Astrocyte (in vitro differentiated cells and primary cell): ENCODE measurements at regions not wholly inside any gene's neighbourhood (a gene's known extent, or its start where the extent isn't known, plus 50 kb on each side); places are given as distances from the start of the nearest gene placed in this dataset.

Source experiments
- DNase-seq: peaks from one replicate; pipeline ENCODE4 v3.0.0-alpha.2; 2010; ENCODE audit warnings: low read depth
- FAIRE-seq: peaks from 2 replicates; lab custom pipeline; 2011; peaks lifted over from hg19 to GRCh38; lab: Jason Lieb, UNC
- H2AFZ ChIP-seq: 2 replicates; pipeline ENCODE4 v1.6.0; 2012; ENCODE audit warnings: low read depth, low read length, inconsistent platforms
- H3K27ac ChIP-seq: 2 replicates; pipeline ENCODE4 v1.5.1; 2011; ENCODE audit warnings: low read depth, low read length, inconsistent platforms
- H3K27me3 ChIP-seq: 2 replicates; pipeline ENCODE4 v1.6.0; 2011; ENCODE audit warnings: low read length, inconsistent platforms; ENCODE audit not compliant: insufficient read depth
- H3K36me3 ChIP-seq: 2 replicates; pipeline ENCODE4 v1.5.1; 2011; ENCODE audit warnings: low read length, inconsistent platforms; ENCODE audit not compliant: insufficient read depth
- H3K4me1 ChIP-seq: 2 replicates; pipeline ENCODE4 v1.5.1; 2011; ENCODE audit warnings: low read length, inconsistent platforms; ENCODE audit not compliant: insufficient read depth
- H3K4me2 ChIP-seq: 2 replicates; pipeline ENCODE4 v1.6.0; 2012; ENCODE audit warnings: low read length, inconsistent platforms
- H3K4me3 ChIP-seq: 2 replicates; pipeline ENCODE4 v1.5.1; 2011; ENCODE audit warnings: low read depth, mild to moderate bottlenecking, low read length, inconsistent platforms; ENCODE audit not compliant: insufficient read depth
- H3K79me2 ChIP-seq: 2 replicates; pipeline ENCODE4 v1.6.0; 2012; ENCODE audit warnings: mild to moderate bottlenecking, low read length, inconsistent platforms; ENCODE audit not compliant: insufficient read depth
- H3K9ac ChIP-seq: 2 replicates; pipeline ENCODE4 v1.6.0; 2012; ENCODE audit warnings: mild to moderate bottlenecking, low read length, inconsistent platforms
- H3K9me3 ChIP-seq: 2 replicates; pipeline ENCODE4 v1.5.1; 2012; ENCODE audit warnings: low read depth, mild to moderate bottlenecking, low read length, inconsistent platforms; ENCODE audit not compliant: insufficient read depth
- H4K20me1 ChIP-seq: 2 replicates; pipeline ENCODE4 v1.6.0; 2012; ENCODE audit warnings: low read length, inconsistent platforms; ENCODE audit not compliant: insufficient read depth
- H3K27ac Mint-ChIP-seq: one replicate; pipeline ENCODE4 v1.8.0; 2021; ENCODE audit warnings: mild to moderate bottlenecking, mixed read lengths; ENCODE audit not compliant: unreplicated experiment
- H3K27me3 Mint-ChIP-seq: one replicate; pipeline ENCODE4 v1.8.0; 2021; ENCODE audit warnings: low read depth, mixed read lengths; ENCODE audit not compliant: unreplicated experiment
- H3K36me3 Mint-ChIP-seq: one replicate; pipeline ENCODE4 v1.8.0; 2021; ENCODE audit warnings: low read depth, mixed read lengths; ENCODE audit not compliant: unreplicated experiment
- H3K4me1 Mint-ChIP-seq: one replicate; pipeline ENCODE4 v1.8.0; 2021; ENCODE audit warnings: low read depth, mixed read lengths; ENCODE audit not compliant: unreplicated experiment
- H3K4me3 Mint-ChIP-seq: one replicate; pipeline ENCODE4 v1.8.0; 2021; ENCODE audit warnings: mild to moderate bottlenecking, moderate library complexity, mixed read lengths; ENCODE audit not compliant: unreplicated experiment
- H3K9me3 Mint-ChIP-seq: one replicate; pipeline ENCODE4 v1.8.0; 2021; ENCODE audit warnings: mild to moderate bottlenecking, mixed read lengths; ENCODE audit not compliant: unreplicated experiment
- EZH2 ChIP-seq: IDR thresholded peaks from 2 replicates; pipeline ENCODE4 v1.6.1; 2012; ENCODE audit warnings: mild to moderate bottlenecking, low read length, inconsistent platforms; ENCODE audit not compliant: insufficient read depth
- TF ChIP-seq, protein P1 (sequence below): IDR thresholded peaks from 2 replicates; pipeline ENCODE4 v1.5.1; 2011; ENCODE audit warnings: low read depth, mild to moderate bottlenecking, inconsistent platforms, low read length, moderate library complexity; ENCODE audit not compliant: insufficient read depth

DNA sequence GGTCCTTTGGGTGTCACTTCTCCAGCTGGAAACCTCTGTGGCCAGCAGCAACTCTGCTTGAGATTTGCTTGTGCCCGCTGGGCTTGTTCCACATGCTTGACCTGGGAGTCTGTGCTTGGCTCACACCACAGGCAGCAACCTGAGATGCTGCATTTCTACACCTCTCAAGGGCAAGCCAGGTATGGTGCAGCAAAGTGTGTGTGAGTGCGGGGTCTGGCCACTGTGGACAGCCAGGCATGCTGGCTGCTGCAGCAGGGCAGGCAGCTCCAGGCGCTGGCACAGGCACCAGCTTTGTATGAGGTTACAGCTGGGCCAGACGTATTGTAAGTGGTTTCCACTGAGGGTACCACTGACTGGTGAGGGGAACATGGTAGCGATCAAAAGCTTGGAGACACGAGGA, 242.0 kb downstream of the PTGER3 start:
- no peak overlapping the region for H3K4me2 ChIP-seq

DNA sequence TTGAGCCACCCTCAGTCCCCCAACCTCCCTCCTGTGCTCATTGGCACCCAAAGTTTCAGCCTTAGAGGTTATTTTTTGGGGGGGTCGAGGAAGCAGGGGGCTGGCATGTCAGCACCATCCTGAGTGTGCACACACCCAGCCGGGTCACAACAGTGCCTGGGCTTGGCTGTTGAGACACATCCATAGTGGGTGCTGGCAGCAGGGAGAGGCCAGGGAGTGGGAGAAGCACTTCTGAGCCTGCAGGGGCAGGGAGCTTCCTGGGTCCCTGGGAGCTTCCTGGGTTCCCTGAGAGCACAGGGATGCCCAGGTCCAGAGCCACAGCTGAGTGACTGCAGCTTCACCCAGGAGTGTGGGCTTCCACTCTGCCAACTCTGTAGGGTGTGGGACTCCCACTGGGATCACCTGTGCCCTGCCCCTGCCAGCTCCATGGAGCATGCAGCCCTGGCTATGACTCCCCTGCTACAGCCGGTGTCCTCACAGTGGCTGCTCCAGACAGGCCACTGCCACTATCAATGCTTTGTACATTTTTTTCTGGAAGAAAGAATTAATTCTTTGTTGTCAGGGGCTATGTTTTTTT, 240.4 kb downstream of the PTGER3 start:
- no peak overlapping the region for H3K4me2 ChIP-seq
- H3K27me3 ChIP-seq: no peaks in the 10 kb centered on the region
- H3K9ac ChIP-seq: no peak overlapping the region
- no peak overlapping the region for H3K4me3 ChIP-seq
- H3K9me3 ChIP-seq: peaks cover 7% of the 10 kb centered on the region
- H3K9me3 Mint-ChIP-seq: peaks cover 7% of the 10 kb centered on the region
- H4K20me1 ChIP-seq: no peaks in the 10 kb centered on the region
- no peaks in the 10 kb centered on the region for H3K79me2 ChIP-seq
- H3K27me3 Mint-ChIP-seq: no peaks in the 10 kb centered on the region
- no peak overlapping the region for H3K27ac Mint-ChIP-seq
- DNase-seq (no peak), FAIRE-seq (no peak)
- no peak overlapping the region for H3K27ac ChIP-seq
- no peak for TF ChIP-seq EZH2
- TF ChIP-seq, protein P1, sequence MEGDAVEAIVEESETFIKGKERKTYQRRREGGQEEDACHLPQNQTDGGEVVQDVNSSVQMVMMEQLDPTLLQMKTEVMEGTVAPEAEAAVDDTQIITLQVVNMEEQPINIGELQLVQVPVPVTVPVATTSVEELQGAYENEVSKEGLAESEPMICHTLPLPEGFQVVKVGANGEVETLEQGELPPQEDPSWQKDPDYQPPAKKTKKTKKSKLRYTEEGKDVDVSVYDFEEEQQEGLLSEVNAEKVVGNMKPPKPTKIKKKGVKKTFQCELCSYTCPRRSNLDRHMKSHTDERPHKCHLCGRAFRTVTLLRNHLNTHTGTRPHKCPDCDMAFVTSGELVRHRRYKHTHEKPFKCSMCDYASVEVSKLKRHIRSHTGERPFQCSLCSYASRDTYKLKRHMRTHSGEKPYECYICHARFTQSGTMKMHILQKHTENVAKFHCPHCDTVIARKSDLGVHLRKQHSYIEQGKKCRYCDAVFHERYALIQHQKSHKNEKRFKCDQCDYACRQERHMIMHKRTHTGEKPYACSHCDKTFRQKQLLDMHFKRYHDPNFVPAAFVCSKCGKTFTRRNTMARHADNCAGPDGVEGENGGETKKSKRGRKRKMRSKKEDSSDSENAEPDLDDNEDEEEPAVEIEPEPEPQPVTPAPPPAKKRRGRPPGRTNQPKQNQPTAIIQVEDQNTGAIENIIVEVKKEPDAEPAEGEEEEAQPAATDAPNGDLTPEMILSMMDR: no peak
- H3K4me3 Mint-ChIP-seq: no peak overlapping the region
- H2AFZ ChIP-seq: no peak overlapping the region
- H3K4me1 Mint-ChIP-seq: no peaks in the 10 kb centered on the region
- no peaks in the 10 kb centered on the region for H3K36me3 ChIP-seq
- H3K4me1 ChIP-seq: no peaks in the 10 kb centered on the region
- no peaks in the 10 kb centered on the region for H3K36me3 Mint-ChIP-seq

More for the DNA sequence above, 242.0 kb downstream of the PTGER3 start:
- Histone ChIP-seq H4K20me1 (no peaks in the 10 kb centered on the region), H3K9me3 (peaks cover 7% of the 10 kb centered on the region), H3K27me3 (no peaks in the 10 kb centered on the region), H3K79me2 (no peaks in the 10 kb centered on the region), H3K9ac (no peak overlapping the region), H2AFZ (no peak overlapping the region), H3K4me1 (no peaks in the 10 kb centered on the region), H3K36me3 (no peaks in the 10 kb centered on the region), H3K27ac (no peak overlapping the region), H3K4me3 (no peak overlapping the region)
- no peak overlapping the region for H3K27ac Mint-ChIP-seq
- no peaks in the 10 kb centered on the region for H3K27me3 Mint-ChIP-seq
- FAIRE-seq: no peak
- H3K36me3 Mint-ChIP-seq: no peaks in the 10 kb centered on the region
- H3K9me3 Mint-ChIP-seq: peaks cover 7% of the 10 kb centered on the region
- no peak for TF ChIP-seq EZH2
- TF ChIP-seq, protein P1: no peak
- H3K4me1 Mint-ChIP-seq: no peaks in the 10 kb centered on the region
- H3K4me3 Mint-ChIP-seq: no peak overlapping the region
- no peak for DNase-seq

DNA sequence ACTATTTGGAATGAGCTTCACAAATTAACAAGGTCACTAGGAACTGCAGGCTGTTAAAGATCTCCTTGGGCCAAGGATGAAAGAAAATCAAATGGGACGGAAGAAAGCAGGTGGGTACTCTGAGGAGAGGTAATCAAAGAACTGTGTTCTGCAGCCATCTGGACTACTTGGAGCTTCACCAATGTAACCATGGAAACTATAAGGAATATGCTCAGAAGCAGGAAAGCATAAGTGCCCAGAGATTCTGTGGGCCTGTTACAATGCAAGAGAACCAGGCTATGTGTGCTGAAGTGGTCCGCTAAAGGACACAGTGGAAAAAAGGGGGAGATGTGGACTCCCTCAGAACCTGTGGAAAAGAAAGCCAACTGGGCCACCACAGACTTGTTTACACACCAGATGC, 238.5 kb downstream of the PTGER3 start:
- H3K79me2 ChIP-seq: no peaks in the 10 kb centered on the region
- no peak overlapping the region for H3K27ac ChIP-seq
- peaks cover 5% of the 10 kb centered on the region for H3K9me3 Mint-ChIP-seq
- no peaks in the 10 kb centered on the region for H3K36me3 Mint-ChIP-seq
- no peaks in the 10 kb centered on the region for H3K4me1 Mint-ChIP-seq
- peaks cover 7% of the 10 kb centered on the region for H3K9me3 ChIP-seq
- H3K4me3 Mint-ChIP-seq: no peak overlapping the region
- H3K27me3 ChIP-seq: no peaks in the 10 kb centered on the region
- TF ChIP-seq, protein P1: no peak
- FAIRE-seq: no peak
- no peaks in the 10 kb centered on the region for H3K4me1 ChIP-seq
- no peak overlapping the region for H2AFZ ChIP-seq
- no peak overlapping the region for H3K4me3 ChIP-seq
- no peak overlapping the region for H3K27ac Mint-ChIP-seq
- H3K9ac ChIP-seq: no peak overlapping the region
- no peak for DNase-seq
- no peak overlapping the region for H3K4me2 ChIP-seq
- H3K27me3 Mint-ChIP-seq: no peaks in the 10 kb centered on the region
- no peaks in the 10 kb centered on the region for H3K36me3 ChIP-seq
- H4K20me1 ChIP-seq: no peaks in the 10 kb centered on the region
